HEK293T (cell line): ENCODE measurements at regions not wholly inside any gene's neighbourhood (a gene's known extent, or its start where the extent isn't known, plus 50 kb on each side); places are given as distances from the start of the nearest gene placed in this dataset.

Experiments used
- LEF1 ChIP-seq: fragments of 450-650 bp; IDR thresholded peaks from 2 replicates; pipeline ENCODE4 v1.6.1; 2017; ENCODE audit warnings: mild to moderate bottlenecking, borderline replicate concordance
- TF ChIP-seq, protein P1 (sequence below): fragments of 450-650 bp; IDR thresholded peaks from 2 replicates; pipeline ENCODE4 v1.6.1; 2016

DNA sequence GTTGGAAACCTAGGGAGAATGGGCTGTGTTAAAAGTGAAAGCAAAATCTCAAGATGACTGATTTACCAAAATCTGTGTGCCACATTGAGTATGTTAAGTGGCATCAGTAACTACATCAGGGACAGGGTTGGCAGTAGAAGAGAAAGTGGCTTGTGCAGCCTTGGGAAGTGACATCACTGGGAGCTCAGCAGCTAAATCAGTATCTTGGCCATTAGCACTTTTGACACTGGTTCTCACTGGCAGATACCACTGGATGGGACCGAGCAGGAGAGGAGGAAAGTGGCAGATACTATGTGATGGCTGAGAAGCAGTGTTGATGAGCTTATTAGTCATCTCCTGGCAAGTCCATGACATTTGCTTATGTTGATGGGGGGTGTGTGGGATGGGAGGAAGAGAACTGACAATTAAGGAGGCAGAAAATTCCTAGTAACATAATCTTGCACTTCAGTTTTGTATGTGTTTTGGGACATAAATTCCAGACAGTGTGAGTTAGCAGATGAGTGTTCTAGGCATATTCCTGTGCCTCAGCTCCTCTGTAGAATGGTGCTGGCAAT is 322.2 kb downstream of the SOX4 start:
- TF ChIP-seq, protein P1, sequence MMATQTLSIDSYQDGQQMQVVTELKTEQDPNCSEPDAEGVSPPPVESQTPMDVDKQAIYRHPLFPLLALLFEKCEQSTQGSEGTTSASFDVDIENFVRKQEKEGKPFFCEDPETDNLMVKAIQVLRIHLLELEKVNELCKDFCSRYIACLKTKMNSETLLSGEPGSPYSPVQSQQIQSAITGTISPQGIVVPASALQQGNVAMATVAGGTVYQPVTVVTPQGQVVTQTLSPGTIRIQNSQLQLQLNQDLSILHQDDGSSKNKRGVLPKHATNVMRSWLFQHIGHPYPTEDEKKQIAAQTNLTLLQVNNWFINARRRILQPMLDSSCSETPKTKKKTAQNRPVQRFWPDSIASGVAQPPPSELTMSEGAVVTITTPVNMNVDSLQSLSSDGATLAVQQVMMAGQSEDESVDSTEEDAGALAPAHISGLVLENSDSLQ: no peak
- no peak for TF ChIP-seq LEF1
